Epithelial cell of proximal tubule (primary cell): ENCODE measurements at regions not wholly inside any gene's neighbourhood (a gene's known extent, or its start where the extent isn't known, plus 50 kb on each side); places are given as distances from the start of the nearest gene placed in this dataset.

ENCODE experiments used
- DNase-seq: peaks from one replicate; pipeline ENCODE4 v3.0.0-alpha.2; 2011; ENCODE audit warnings: low read depth
- H3K4me3 ChIP-seq: 2 replicates; pipeline ENCODE4 v1.5.1; 2011; ENCODE audit warnings: low read depth, mild to moderate bottlenecking, low read length
- TF ChIP-seq, protein P1 (sequence below): conservative IDR thresholded peaks from 2 replicates; pipeline ENCODE4 v1.5.1; 2012; ENCODE audit warnings: low read depth, mild to moderate bottlenecking, low read length

DNA sequence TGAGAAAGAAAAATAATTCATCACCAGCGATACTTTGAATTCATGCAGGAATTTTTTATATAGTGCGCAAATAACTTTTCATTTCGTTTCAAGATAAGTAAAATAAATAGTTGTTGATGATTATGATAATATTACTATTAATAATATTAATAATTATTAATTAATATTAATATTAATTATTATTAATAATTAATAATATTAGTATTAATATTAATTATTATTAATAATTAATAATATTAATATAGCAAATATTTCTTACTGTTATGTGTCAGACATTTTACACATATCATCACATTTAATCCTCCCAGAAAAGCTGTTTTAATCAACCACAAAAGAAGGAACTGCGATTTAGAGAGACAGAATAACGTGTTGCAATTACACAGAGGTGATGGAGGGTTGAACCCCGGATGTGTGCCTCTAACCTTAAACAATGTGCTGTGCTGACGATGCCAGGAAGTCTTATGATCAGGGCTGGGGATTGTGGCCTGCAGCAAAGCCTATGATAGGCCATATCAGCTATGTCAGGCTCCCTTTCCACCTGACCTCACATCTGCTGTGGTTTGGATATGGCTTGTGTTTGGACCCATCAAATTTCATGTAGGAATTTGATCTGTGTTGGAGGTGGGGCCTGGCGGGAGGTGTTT, 263.5 kb upstream of the NR2F2 start:
- H3K4me3 ChIP-seq: no peak overlapping the region
- TF ChIP-seq, protein P1, sequence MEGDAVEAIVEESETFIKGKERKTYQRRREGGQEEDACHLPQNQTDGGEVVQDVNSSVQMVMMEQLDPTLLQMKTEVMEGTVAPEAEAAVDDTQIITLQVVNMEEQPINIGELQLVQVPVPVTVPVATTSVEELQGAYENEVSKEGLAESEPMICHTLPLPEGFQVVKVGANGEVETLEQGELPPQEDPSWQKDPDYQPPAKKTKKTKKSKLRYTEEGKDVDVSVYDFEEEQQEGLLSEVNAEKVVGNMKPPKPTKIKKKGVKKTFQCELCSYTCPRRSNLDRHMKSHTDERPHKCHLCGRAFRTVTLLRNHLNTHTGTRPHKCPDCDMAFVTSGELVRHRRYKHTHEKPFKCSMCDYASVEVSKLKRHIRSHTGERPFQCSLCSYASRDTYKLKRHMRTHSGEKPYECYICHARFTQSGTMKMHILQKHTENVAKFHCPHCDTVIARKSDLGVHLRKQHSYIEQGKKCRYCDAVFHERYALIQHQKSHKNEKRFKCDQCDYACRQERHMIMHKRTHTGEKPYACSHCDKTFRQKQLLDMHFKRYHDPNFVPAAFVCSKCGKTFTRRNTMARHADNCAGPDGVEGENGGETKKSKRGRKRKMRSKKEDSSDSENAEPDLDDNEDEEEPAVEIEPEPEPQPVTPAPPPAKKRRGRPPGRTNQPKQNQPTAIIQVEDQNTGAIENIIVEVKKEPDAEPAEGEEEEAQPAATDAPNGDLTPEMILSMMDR: no peak
- DNase-seq: no peak

DNA sequence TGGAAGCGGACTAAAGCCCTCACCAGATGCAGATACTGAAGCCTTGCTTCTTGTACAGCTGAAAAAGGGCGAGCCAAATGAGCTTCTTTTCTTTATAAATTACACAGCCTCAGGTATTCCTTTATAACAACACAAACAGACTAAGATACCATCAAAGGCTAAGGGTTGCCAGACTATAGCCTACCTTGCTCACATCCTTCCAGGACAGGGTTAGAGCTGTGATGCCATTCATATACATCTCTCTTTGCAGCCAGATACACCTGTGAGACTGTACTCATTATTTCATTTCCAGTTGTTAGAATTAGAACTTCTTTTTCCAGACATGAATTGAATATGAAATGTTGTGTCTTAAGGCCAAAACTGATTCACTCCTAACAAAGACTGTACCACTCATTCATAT, 262.8 kb upstream of the NR2F2 start:
- H3K4me3 ChIP-seq: no peak overlapping the region
- TF ChIP-seq, protein P1: no peak
- DNase-seq: no peak

DNA sequence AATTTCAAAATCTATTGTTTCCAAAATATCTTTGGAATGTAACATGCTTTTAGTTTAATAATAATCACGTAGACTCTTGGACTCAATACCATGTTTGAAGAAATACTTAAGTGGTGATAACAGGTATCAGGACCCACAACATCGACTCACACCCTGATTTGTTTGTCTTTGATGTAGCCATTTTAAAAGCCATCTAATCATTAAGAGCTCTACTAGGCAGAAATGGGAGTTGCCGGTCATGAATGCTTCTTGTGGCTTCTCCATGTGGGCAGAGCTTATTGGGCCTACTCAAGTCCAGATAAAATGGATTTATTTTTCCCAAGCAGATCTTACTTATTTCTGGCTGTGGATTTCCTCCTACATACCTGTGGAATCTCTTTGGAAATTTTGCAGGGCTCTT, 261.6 kb upstream of the NR2F2 start:
- no peak overlapping the region for H3K4me3 ChIP-seq
- DNase-seq: no peak
- TF ChIP-seq, protein P1: no peak

DNA sequence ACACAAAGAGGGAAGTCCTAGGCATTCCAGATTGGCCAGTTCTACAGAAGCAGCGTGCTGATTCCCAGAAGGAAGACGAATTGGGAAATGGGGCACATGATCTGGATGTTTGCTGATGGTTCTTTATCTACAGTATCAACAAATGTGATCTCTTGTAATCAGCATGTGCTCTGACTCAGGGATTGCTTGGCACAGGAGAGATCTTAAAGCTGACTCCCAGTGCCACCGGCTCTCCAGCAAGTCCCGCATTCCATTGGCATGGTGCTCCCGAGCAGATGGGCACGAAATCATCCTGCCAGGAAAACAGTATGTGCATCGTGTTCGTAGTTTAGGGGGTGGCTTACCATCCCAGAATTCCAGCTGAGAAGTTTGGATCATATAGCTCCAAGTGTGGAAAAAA, 259.9 kb upstream of the NR2F2 start:
- TF ChIP-seq, protein P1: no peak
- no peak for DNase-seq
- no peak overlapping the region for H3K4me3 ChIP-seq

DNA sequence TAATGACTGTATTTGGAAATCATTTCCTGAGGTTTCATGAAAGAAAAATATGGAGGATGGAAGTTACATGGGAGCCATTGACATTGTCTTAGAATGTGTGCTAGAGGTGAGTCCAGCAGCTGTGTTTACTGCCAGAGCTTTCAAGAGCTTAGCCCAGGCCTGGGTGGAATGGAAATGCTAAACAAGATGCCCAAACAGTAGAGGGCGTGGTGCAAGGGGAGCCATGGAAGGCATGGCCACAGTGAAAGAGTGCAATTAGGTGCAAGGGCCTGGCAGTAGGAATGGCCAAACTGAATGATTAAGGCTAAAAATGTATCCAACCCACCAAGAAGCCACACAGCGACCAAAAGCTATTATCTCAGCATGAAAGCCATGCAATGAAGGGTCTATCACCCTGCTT, 257.7 kb upstream of the NR2F2 start:
- TF ChIP-seq, protein P1: no peak
- no peak overlapping the region for H3K4me3 ChIP-seq
- no peak for DNase-seq

DNA sequence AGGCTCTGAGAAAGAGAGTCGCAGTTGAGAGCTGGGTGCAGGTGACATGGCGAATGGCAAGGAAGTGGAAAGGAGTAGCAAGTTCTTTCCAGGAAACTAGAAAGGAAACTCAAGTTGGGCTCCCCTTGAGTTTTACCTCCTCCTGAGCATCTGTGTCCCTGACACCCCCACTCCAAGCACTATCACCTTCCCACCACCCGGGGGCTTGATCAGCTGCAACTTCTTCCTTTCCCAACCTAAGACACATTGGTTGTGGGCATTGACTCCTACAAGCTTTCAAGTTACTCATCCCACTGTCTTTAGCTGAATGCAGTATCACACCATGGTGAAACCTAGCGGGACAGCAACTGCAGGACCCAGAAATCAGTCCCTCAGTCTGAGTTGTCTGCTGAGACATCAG, 256.6 kb upstream of the NR2F2 start:
- no peak overlapping the region for H3K4me3 ChIP-seq
- DNase-seq: no peak
- TF ChIP-seq, protein P1: no peak

DNA sequence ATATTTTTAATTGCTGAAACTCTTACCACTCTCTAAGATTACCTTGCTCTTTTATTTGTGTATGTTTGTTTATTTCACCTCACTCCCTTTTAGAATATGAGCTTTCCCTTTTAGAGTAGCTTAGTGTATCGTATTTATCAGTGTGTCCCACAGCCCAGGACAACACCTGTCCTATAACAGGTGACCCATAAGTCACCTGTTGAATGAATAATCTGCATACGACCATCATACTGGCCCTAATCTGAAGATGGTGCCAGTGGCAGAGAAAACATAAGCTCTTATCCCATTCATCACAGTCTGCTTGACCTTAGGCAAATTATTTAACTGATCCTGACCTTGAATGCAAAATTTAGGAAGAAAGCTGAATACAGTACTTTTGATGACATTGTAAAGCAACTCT, 254.6 kb upstream of the NR2F2 start:
- TF ChIP-seq, protein P1: no peak
- H3K4me3 ChIP-seq: no peak overlapping the region
- DNase-seq: no peak
